ENCODE measurements at regions not wholly inside any gene's neighbourhood (a gene's known extent, or its start where the extent isn't known, plus 50 kb on each side); places are given as distances from the start of the nearest gene placed in this dataset.

GRCh38 chr12:126935435-126935834, 1331.5 kb upstream of the TMEM132C start:
- TF ChIP-seq CTCF (conservative IDR thresholded peaks at IDR 0.05 in 1 of 2, IDR thresholded peaks at IDR 0.05 in 1 of 2; ENCODE audit: extremely low read depth in 1 of 2, insufficient read depth in 1 of 2, low read depth in 1 of 2, low read length in 2 of 2) = no peak
- TF ChIP-seq EZH2 (IDR thresholded peaks at IDR 0.05; ENCODE audit: borderline replicate concordance, low read length) = no peak

Data from mammary epithelial cell (primary cell).